Fibroblast of the aortic adventitia (primary cell): ENCODE measurements at regions not wholly inside any gene's neighbourhood (a gene's known extent, or its start where the extent isn't known, plus 50 kb on each side); places are given as distances from the start of the nearest gene placed in this dataset.

Source experiments
- DNase-seq: peaks from one replicate; pipeline ENCODE4 v3.0.0-alpha.2; 2010; ENCODE audit warnings: low read depth
- H3K4me3 ChIP-seq: 2 replicates; pipeline ENCODE4 v1.5.1; 2011; ENCODE audit warnings: low read depth, mild to moderate bottlenecking, control low read depth, low read length, moderate library complexity
- TF ChIP-seq, protein P1 (sequence below): IDR thresholded peaks from 2 replicates; pipeline ENCODE4 v1.5.1; 2011; ENCODE audit warnings: mild to moderate bottlenecking, low read length, control low read depth, inconsistent platforms; ENCODE audit not compliant: insufficient read depth

DNA sequence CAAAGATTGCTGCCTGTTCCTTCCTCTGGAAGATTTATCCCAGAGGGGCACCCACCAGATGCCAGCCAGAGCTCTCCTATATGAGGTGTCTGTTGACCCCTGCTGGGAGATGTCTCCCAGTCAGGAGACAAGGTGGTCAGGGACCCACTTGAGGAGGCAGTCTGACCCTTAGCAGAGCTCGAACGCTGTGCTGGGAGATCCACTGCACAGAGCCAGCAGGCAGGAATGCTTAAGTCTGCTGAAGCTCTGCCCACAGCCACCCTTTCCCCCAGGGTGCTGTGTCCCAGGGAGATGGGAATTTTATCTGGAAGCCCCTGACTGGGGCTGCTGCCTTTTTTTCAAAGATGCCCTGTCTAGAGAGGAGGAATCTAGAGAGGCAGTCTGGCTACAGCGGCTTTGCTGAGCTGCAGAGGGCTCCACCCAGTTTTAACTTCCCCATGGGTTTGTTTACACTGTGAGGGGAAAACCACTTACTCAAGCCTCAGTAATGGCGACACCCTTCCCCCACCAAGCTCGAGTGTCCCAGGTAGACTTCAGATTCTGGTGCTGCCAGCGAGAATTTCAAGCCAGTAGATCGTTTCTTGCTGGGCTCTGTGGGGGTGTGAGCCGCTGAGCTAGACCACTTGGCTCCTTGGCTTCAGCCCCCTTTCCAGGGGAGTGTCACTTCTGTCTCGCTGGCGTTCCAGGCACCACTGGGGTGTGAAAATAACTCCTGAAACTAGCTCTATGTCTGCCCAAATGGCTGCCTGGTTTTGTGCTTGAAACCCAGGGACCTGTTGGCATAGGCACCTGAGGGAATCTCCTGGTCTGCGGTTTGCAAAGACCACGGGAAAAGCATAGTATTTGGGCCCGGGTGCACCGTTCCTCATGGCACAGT lies 51.1 kb upstream of the PDC start:
- DNase-seq = no peak
- no peak overlapping the region for H3K4me3 ChIP-seq
- TF ChIP-seq, protein P1, sequence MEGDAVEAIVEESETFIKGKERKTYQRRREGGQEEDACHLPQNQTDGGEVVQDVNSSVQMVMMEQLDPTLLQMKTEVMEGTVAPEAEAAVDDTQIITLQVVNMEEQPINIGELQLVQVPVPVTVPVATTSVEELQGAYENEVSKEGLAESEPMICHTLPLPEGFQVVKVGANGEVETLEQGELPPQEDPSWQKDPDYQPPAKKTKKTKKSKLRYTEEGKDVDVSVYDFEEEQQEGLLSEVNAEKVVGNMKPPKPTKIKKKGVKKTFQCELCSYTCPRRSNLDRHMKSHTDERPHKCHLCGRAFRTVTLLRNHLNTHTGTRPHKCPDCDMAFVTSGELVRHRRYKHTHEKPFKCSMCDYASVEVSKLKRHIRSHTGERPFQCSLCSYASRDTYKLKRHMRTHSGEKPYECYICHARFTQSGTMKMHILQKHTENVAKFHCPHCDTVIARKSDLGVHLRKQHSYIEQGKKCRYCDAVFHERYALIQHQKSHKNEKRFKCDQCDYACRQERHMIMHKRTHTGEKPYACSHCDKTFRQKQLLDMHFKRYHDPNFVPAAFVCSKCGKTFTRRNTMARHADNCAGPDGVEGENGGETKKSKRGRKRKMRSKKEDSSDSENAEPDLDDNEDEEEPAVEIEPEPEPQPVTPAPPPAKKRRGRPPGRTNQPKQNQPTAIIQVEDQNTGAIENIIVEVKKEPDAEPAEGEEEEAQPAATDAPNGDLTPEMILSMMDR = no peak
